GM23338 (cell line): ENCODE measurements at regions not wholly inside any gene's neighbourhood (a gene's known extent, or its start where the extent isn't known, plus 50 kb on each side); places are given as distances from the start of the nearest gene placed in this dataset.

Source experiments
- ATAC-seq: fragments of 200-7000 bp; cut with Tn5 transposase; 3 replicates; pipeline ENCODE4 v1.9.1; 2020
- DNase-seq: peaks from one replicate; pipeline ENCODE4 v3.0.0-alpha.2; 2015; ENCODE audit warnings: low spot score
- H2AFZ ChIP-seq: fragments of 200-600 bp; sonication (generic); 2 replicates; pipeline ENCODE4 v1.8.0; 2016; ENCODE audit warnings: antibody characterized with exemption, mild to moderate bottlenecking, moderate library complexity
- H3F3A ChIP-seq: fragments of 200-600 bp; sonication (generic); replicated peaks from 2 replicates; pipeline ENCODE4 v1.8.0; 2017; ENCODE audit warnings: antibody characterized with exemption, mixed run types, low read depth
- H3K27ac ChIP-seq: fragments of 200-600 bp; sonication (generic); 2 replicates; pipeline ENCODE4 v1.6.1; 2016; ENCODE audit warnings: low read depth
- H3K27me3 ChIP-seq: fragments of 200-600 bp; sonication (generic); 2 replicates; pipeline ENCODE4 v1.8.0; 2016; ENCODE audit warnings: mild to moderate bottlenecking, mixed run types, moderate library complexity; ENCODE audit not compliant: insufficient read depth
- H3K36me3 ChIP-seq: fragments of 200-600 bp; sonication (generic); 2 replicates; pipeline ENCODE4 v1.8.0; 2016; ENCODE audit warnings: mild to moderate bottlenecking; ENCODE audit not compliant: insufficient read depth
- H3K4me1 ChIP-seq: fragments of 200-600 bp; sonication (generic); 2 replicates; pipeline ENCODE4 v1.8.0; 2016; ENCODE audit warnings: mild to moderate bottlenecking, moderate library complexity; ENCODE audit not compliant: insufficient read depth
- H3K4me2 ChIP-seq: fragments of 200-600 bp; sonication (generic); 2 replicates; pipeline ENCODE4 v1.7.1; 2017; ENCODE audit warnings: mixed run types
- H3K4me3 ChIP-seq: fragments of 200-600 bp; sonication (generic); 2 replicates; pipeline ENCODE4 v1.6.1; 2016; ENCODE audit warnings: mixed run types
- H3K79me2 ChIP-seq: fragments of 200-600 bp; sonication (generic); replicated peaks from 2 replicates; pipeline ENCODE4 v1.8.0; 2017; ENCODE audit warnings: mild to moderate bottlenecking; ENCODE audit not compliant: insufficient read depth
- H3K9me2 ChIP-seq: fragments of 200-600 bp; sonication (generic); 2 replicates; pipeline ENCODE4 v1.8.0; 2017; ENCODE audit not compliant: insufficient read depth
- H4K20me1 ChIP-seq: fragments of 200-600 bp; sonication (generic); replicated peaks from 2 replicates; pipeline ENCODE4 v1.8.0; 2017; ENCODE audit warnings: mild to moderate bottlenecking; ENCODE audit not compliant: insufficient read depth
- H3K27ac Mint-ChIP-seq: 2 replicates; pipeline ENCODE4 v1.8.0; 2020; ENCODE audit warnings: inconsistent platforms, mild to moderate bottlenecking, moderate library complexity, mixed read lengths
- H3K27me3 Mint-ChIP-seq: 3 replicates; pipeline ENCODE4 v1.8.0; 2022; ENCODE audit warnings: low read depth, mild to moderate bottlenecking, moderate library complexity, mixed read lengths, inconsistent platforms; ENCODE audit not compliant: insufficient read depth, poor library complexity
- H3K36me3 Mint-ChIP-seq: 3 replicates; pipeline ENCODE4 v1.8.0; 2021; ENCODE audit warnings: low read depth, mild to moderate bottlenecking, inconsistent platforms, moderate library complexity, mixed read lengths
- H3K4me1 Mint-ChIP-seq: 3 replicates; pipeline ENCODE4 v1.8.0; 2020; ENCODE audit warnings: mild to moderate bottlenecking, inconsistent platforms, mixed read lengths
- H3K4me3 Mint-ChIP-seq: 3 replicates; pipeline ENCODE4 v1.8.0; 2021; ENCODE audit warnings: moderate library complexity, mild to moderate bottlenecking, inconsistent platforms, mixed read lengths
- H3K9me3 Mint-ChIP-seq: 3 replicates; pipeline ENCODE4 v1.8.0; 2020; ENCODE audit warnings: moderate library complexity, mild to moderate bottlenecking, inconsistent platforms, mixed read lengths
- CREB1 ChIP-seq: fragments of 250-450 bp; sonication (Bioruptor Pico); IDR thresholded peaks from 2 replicates; pipeline ENCODE4 v1.5.0; 2020; ENCODE audit warnings: low read depth, mild to moderate bottlenecking, moderate library complexity
- CTCF ChIP-seq, 2 experiments: fragments of 200-600 bp in 1 of 2; sonication (generic) in 1 of 2; conservative IDR thresholded peaks; 2 replicates each; pipeline versions ENCODE4 v1.5.1 to v1.6.1; 2016 to 2017; ENCODE audit warnings: antibody characterized with exemption in 2 of 2, low read depth in 2 of 2, mild to moderate bottlenecking in 2 of 2, moderate library complexity in 1 of 2
- ETS1 ChIP-seq: IDR thresholded peaks from 2 replicates; pipeline ENCODE4 v1.6.1; 2016; ENCODE audit warnings: antibody characterized with exemption
- EZH2 ChIP-seq: fragments of 200-600 bp; sonication (generic); IDR thresholded peaks from one replicate; pipeline ENCODE4 v1.8.0; 2017; ENCODE audit warnings: antibody characterized with exemption, mild to moderate bottlenecking, low read depth; ENCODE audit not compliant: unreplicated experiment
- EZH2phosphoT487 ChIP-seq: fragments of 200-600 bp; sonication (generic); IDR thresholded peaks from one replicate; pipeline ENCODE4 v1.8.1; 2018; ENCODE audit warnings: antibody characterized with exemption; ENCODE audit not compliant: unreplicated experiment
- JUNB ChIP-seq: IDR thresholded peaks from one replicate; pipeline ENCODE4 v1.6.1; 2016; ENCODE audit warnings: antibody characterized with exemption; ENCODE audit not compliant: unreplicated experiment
- NANOG ChIP-seq: IDR thresholded peaks from 2 replicates; pipeline ENCODE4 v1.6.1; 2016; ENCODE audit warnings: antibody characterized with exemption, borderline replicate concordance
- POLR2AphosphoS5 ChIP-seq: IDR thresholded peaks from 2 replicates; pipeline ENCODE4 v1.6.1; 2016; ENCODE audit warnings: antibody characterized with exemption, low read depth
- REST ChIP-seq: IDR thresholded peaks from one replicate; pipeline ENCODE4 v1.6.1; 2018; ENCODE audit warnings: antibody characterized with exemption; ENCODE audit not compliant: unreplicated experiment
- STAT1 ChIP-seq: IDR thresholded peaks from one replicate; pipeline ENCODE4 v1.6.1; 2016; ENCODE audit warnings: antibody characterized with exemption; ENCODE audit not compliant: unreplicated experiment
- ZNF114 ChIP-seq: fragments of 250-450 bp; sonication (Bioruptor Pico); IDR thresholded peaks from 2 replicates; pipeline ENCODE4 v1.5.0; 2020; ENCODE audit warnings: mild to moderate bottlenecking, moderate library complexity
- ZNF331 ChIP-seq: fragments of 250-450 bp; sonication (Bioruptor Pico); IDR thresholded peaks from 2 replicates; pipeline ENCODE4 v1.5.0; 2020; ENCODE audit warnings: low read depth, mild to moderate bottlenecking, moderate library complexity
- ZNF462 ChIP-seq: fragments of 250-450 bp; sonication (Bioruptor Pico); IDR thresholded peaks from 2 replicates; pipeline ENCODE4 v1.5.0; 2020; ENCODE audit warnings: mild to moderate bottlenecking, moderate library complexity

- no peaks in the 10 kb centered on the region for H4K20me1 ChIP-seq
- no peak overlapping the region for H3K27ac ChIP-seq
- H3K4me3 ChIP-seq, result no peak overlapping the region
- peaks cover 2% of the 10 kb centered on the region for H3K27me3 Mint-ChIP-seq
- no peaks in the 10 kb centered on the region for H3K36me3 ChIP-seq
- ATAC-seq, result no peak
- DNase-seq, result no peak
- H3K4me1 Mint-ChIP-seq, result no peaks in the 10 kb centered on the region
- no peaks in the 10 kb centered on the region for H3K4me1 ChIP-seq
- no peak overlapping the region for H3K27ac Mint-ChIP-seq
- H3K9me2 ChIP-seq, result no peaks in the 10 kb centered on the region
- H2AFZ ChIP-seq, result no peak overlapping the region
- H3K4me2 ChIP-seq, result no peak overlapping the region
- TF ChIP-seq ZNF114 (no peak), CREB1 (CRISPR knock-in tag) (no peak), ZNF331 (no peak), REST (no peak), JUNB (no peak), POLR2AphosphoS5 (no peak), STAT1 (no peak), ETS1 (no peak), ZNF462 (CRISPR knock-in tag) (no peak), NANOG (no peak), EZH2phosphoT487 (no peak), EZH2 (no peak), CTCF (conservative IDR thresholded peaks at IDR 0.05; ENCODE audit: low read depth in 2 of 2) (no peak)
- H3K9me3 Mint-ChIP-seq, result no peaks in the 10 kb centered on the region
- H3K36me3 Mint-ChIP-seq, result no peaks in the 10 kb centered on the region
- no peaks in the 10 kb centered on the region for H3K79me2 ChIP-seq
- no peaks in the 10 kb centered on the region for H3F3A ChIP-seq
- H3K27me3 ChIP-seq, result no peaks in the 10 kb centered on the region
- no peak overlapping the region for H3K4me3 Mint-ChIP-seq
These were observed 68.9 kb upstream of the KCNJ16 start for GRCh38 chr17:70006159-70006558.
